ENCODE measurements at regions not wholly inside any gene's neighbourhood (a gene's known extent, or its start where the extent isn't known, plus 50 kb on each side); places are given as distances from the start of the nearest gene placed in this dataset.
"Not testable (repeated sequence)": the region's sequence is repeated elsewhere in the genome, so short reads cannot be mapped to it uniquely, and the experiment has no call there.

- ChIA-PET CTCF (no interaction called here), POLR2A (no interaction called here)
- H3K27ac Mint-ChIP-seq = no peak overlapping the region
- ATAC-seq (no peak), DNase-seq (ENCODE audit: low spot score) (no peak)
- no peaks in the 10 kb centered on the region for H3K27me3 Mint-ChIP-seq (ENCODE audit: low read depth)
- 0 out of 2 replicates have a peak, but pooled peaks cover 6% of the 10 kb centered on the region for H3K9me3 Mint-ChIP-seq
- TF ChIP-seq ZBTB21 (CRISPR knock-in tag; IDR thresholded peaks at IDR 0.05; ENCODE audit: borderline replicate concordance) = no peak
- no peak for TF ChIP-seq ZNF425 (CRISPR knock-in tag; conservative IDR thresholded peaks at IDR 0.05)
- H3K4me1 Mint-ChIP-seq = no peaks in the 10 kb centered on the region
- H3K36me3 Mint-ChIP-seq = no peaks in the 10 kb centered on the region
- H3K4me3 Mint-ChIP-seq = no peak overlapping the region
Observed at GRCh38 chr12:114529966-114530365, 124.0 kb upstream of the TBX5 start.

- no peak for DNase-seq (ENCODE audit: low spot score)
- H3K27ac Mint-ChIP-seq = no peak overlapping the region
- no peaks in the 10 kb centered on the region; the same call in 1 of the 2 replicates for H3K27me3 Mint-ChIP-seq (ENCODE audit: low read depth)
- TF ChIP-seq PRDM15 (CRISPR knock-in tag; IDR thresholded peaks at IDR 0.05) (no peak), ARID4B (CRISPR knock-in tag; IDR thresholded peaks at IDR 0.05; ENCODE audit: borderline replicate concordance) (no peak), MXD4 (CRISPR knock-in tag; IDR thresholded peaks at IDR 0.05; ENCODE audit: borderline replicate concordance) (no peak), ESRRA (CRISPR knock-in tag; IDR thresholded peaks at IDR 0.05; ENCODE audit: borderline replicate concordance) (no peak), ZNF532 (CRISPR knock-in tag; IDR thresholded peaks at IDR 0.05; ENCODE audit: borderline replicate concordance) (no peak)
- H3K4me3 Mint-ChIP-seq = no peak overlapping the region
- no peak for ATAC-seq
- peaks cover 11% of the 10 kb centered on the region; the same call in 1 of the 2 replicates for H3K9me3 Mint-ChIP-seq
- no peaks in the 10 kb centered on the region for H3K4me1 Mint-ChIP-seq
- POLR2A ChIA-PET = no interaction called here
- CTCF ChIA-PET = interaction anchor here (1.2 kb wide), 1 partner anchor 548 kb away, joined by 3 read pairs; no protein-coding TSS in a partner anchor
- H3K36me3 Mint-ChIP-seq = no peaks in the 10 kb centered on the region
Observed at GRCh38 chr12:114528766-114529165, 122.8 kb upstream of the TBX5 start.

GRCh38 chr12:114521160-114521559 is 115.2 kb upstream of the TBX5 start:
- not testable (repeated sequence) for H3K27me3 Mint-ChIP-seq (ENCODE audit: low read depth)

More at GRCh38 chr12:114521160-114521559, 115.2 kb upstream of the TBX5 start:
- H3K4me1 Mint-ChIP-seq; DNase-seq (ENCODE audit: low spot score); ATAC-seq; H3K4me3 Mint-ChIP-seq; H3K36me3 Mint-ChIP-seq; POLR2A ChIA-PET; H3K27ac Mint-ChIP-seq: not testable (repeated sequence)
- peaks cover 37% of the 10 kb centered on the region for H3K9me3 Mint-ChIP-seq
- CTCF ChIA-PET = interaction anchor here (1.6 to 3.0 kb wide), 2 partner anchors 8 to 13 kb away, joined by 3 to 11 read pairs; no protein-coding TSS in a partner anchor

Measured in WTC11 (cell line).